ENCODE measurements at regions not wholly inside any gene's neighbourhood (a gene's known extent, or its start where the extent isn't known, plus 50 kb on each side); places are given as distances from the start of the nearest gene placed in this dataset.
"Not testable (repeated sequence)": the region's sequence is repeated elsewhere in the genome, so short reads cannot be mapped to it uniquely, and the experiment has no call there.

- DNase-seq = no peak
Measured at GRCh38 chr9:72471096-72471495, 50.3 kb upstream of the TMC1 start.

- DNase-seq = no peak
Measured at GRCh38 chr9:72467766-72468738, 53.4 kb upstream of the TMC1 start.

- no peak for DNase-seq
Measured at GRCh38 chr9:72465593-72465984, 55.8 kb upstream of the TMC1 start.

GRCh38 chr9:72464857-72465592, 56.4 kb upstream of the TMC1 start:
- no peak for DNase-seq

- DNase-seq = no peak
Measured at GRCh38 chr9:72462340-72462739, 59.1 kb upstream of the TMC1 start.

- no peak for DNase-seq
Measured at GRCh38 chr9:72460342-72461312, 60.8 kb upstream of the TMC1 start.

- no peak for DNase-seq
Measured at GRCh38 chr9:72459308-72459707, 62.1 kb upstream of the TMC1 start.

- no peak for DNase-seq
Measured at GRCh38 chr9:72458153-72458552, 63.3 kb upstream of the TMC1 start.

GRCh38 chr9:72457366-72457765, 64.0 kb upstream of the TMC1 start:
- DNase-seq = no peak

- peak; percentile 55 for DNase-seq
Measured at GRCh38 chr9:72454871-72455491, 66.4 kb upstream of the TMC1 start.

- DNase-seq = no peak
Measured at GRCh38 chr9:72453797-72454196, 67.6 kb upstream of the TMC1 start.

- not testable (repeated sequence) for DNase-seq
Measured at GRCh38 chr9:72446241-72446640, 75.2 kb upstream of the TMC1 start.

GRCh38 chr9:72445306-72445995, 76.0 kb upstream of the TMC1 start:
- DNase-seq = no peak

GRCh38 chr9:72444435-72444834, 77.0 kb upstream of the TMC1 start:
- DNase-seq = no peak

- no peak for DNase-seq
Measured at GRCh38 chr9:72443855-72444254, 77.6 kb upstream of the TMC1 start.

GRCh38 chr9:72441848-72442607, 77.0 kb upstream of the ZFAND5 start:
- no peak for DNase-seq

- no peak for DNase-seq
Measured at GRCh38 chr9:72440992-72441847, 76.2 kb upstream of the ZFAND5 start.

- DNase-seq = no peak
Measured at GRCh38 chr9:72440378-72440777, 75.4 kb upstream of the ZFAND5 start.

GRCh38 chr9:72433616-72434267, 68.7 kb upstream of the ZFAND5 start:
- DNase-seq = not testable (repeated sequence)

Measured in NCI-H1436 treated with DMSO at 0.1 percent for 48 hours (cell line).